T-helper 17 cell (primary cell): ENCODE measurements at regions not wholly inside any gene's neighbourhood (a gene's known extent, or its start where the extent isn't known, plus 50 kb on each side); places are given as distances from the start of the nearest gene placed in this dataset.

ENCODE experiments used
- ATAC-seq: fragments of 150-1000 bp; cut with Tn5 transposase; 2 replicates; pipeline ENCODE4 v1.10.0; 2021; ENCODE audit warnings: mild to moderate bottlenecking, moderate library complexity
- DNase-seq, 3 donors: peaks; one replicate each; pipeline versions ENCODE4 v3.0.0 to v3.0.0-alpha.2; 2020 to 2021
- H3K9me3 ChIP-seq: one replicate; pipeline ENCODE4 v1.7.0; 2013; ENCODE audit warnings: low read length, mild to moderate bottlenecking; ENCODE audit not compliant: control insufficient read depth, poor library complexity, severe bottlenecking
- H3K27ac Mint-ChIP-seq: one replicate; pipeline ENCODE4 v1.8.0; 2022; ENCODE audit warnings: mild to moderate bottlenecking, moderate library complexity, mixed read lengths
- H3K27me3 Mint-ChIP-seq: one replicate; pipeline ENCODE4 v1.8.0; 2022; ENCODE audit warnings: mixed read lengths
- H3K36me3 Mint-ChIP-seq: one replicate; pipeline ENCODE4 v1.8.0; 2022; ENCODE audit warnings: low read depth, mixed read lengths
- H3K4me1 Mint-ChIP-seq: one replicate; pipeline ENCODE4 v1.8.0; 2022; ENCODE audit warnings: mild to moderate bottlenecking, mixed read lengths
- H3K4me3 Mint-ChIP-seq: one replicate; pipeline ENCODE4 v1.8.0; 2022; ENCODE audit warnings: mild to moderate bottlenecking, moderate library complexity, mixed read lengths

- Mint-ChIP-seq H3K4me1 (peaks cover 3% of the 10 kb centered on the region), H3K27me3 (peaks cover 4% of the 10 kb centered on the region), H3K4me3 (no peak overlapping the region), H3K36me3 (no peaks in the 10 kb centered on the region), H3K27ac (no peak overlapping the region)
- ATAC-seq (no peak), DNase-seq (no peak)
- no peaks in the 10 kb centered on the region for H3K9me3 ChIP-seq
Observed at GRCh38 chr4:10173037-10173753, 56.6 kb upstream of the WDR1 start.

GRCh38 chr4:10172278-10172921, 55.8 kb upstream of the WDR1 start:
- H3K4me1 Mint-ChIP-seq: peaks cover 3% of the 10 kb centered on the region
- ATAC-seq (no peak), DNase-seq (no peak)
- H3K4me3 Mint-ChIP-seq: no peak overlapping the region
- H3K9me3 ChIP-seq: no peaks in the 10 kb centered on the region
- H3K36me3 Mint-ChIP-seq: no peaks in the 10 kb centered on the region
- no peak overlapping the region for H3K27ac Mint-ChIP-seq
- H3K27me3 Mint-ChIP-seq: peaks cover 4% of the 10 kb centered on the region

GRCh38 chr4:10171055-10171454, 54.5 kb upstream of the WDR1 start:
- H3K4me1 Mint-ChIP-seq: peaks cover 3% of the 10 kb centered on the region

GRCh38 chr4:10169839-10170387, 53.3 kb upstream of the WDR1 start:
- ATAC-seq (no peak), DNase-seq (no peak)
- Mint-ChIP-seq H3K4me1 (peaks cover 3% of the 10 kb centered on the region), H3K27me3 (peaks cover 4% of the 10 kb centered on the region), H3K36me3 (no peaks in the 10 kb centered on the region), H3K4me3 (no peak overlapping the region), H3K27ac (no peak overlapping the region)
- H3K9me3 ChIP-seq: no peaks in the 10 kb centered on the region

More at GRCh38 chr4:10171055-10171454, 54.5 kb upstream of the WDR1 start:
- Mint-ChIP-seq H3K4me3 (no peak overlapping the region), H3K27ac (no peak overlapping the region), H3K27me3 (peaks cover 4% of the 10 kb centered on the region), H3K36me3 (no peaks in the 10 kb centered on the region)
- no peak for ATAC-seq
- H3K9me3 ChIP-seq: no peaks in the 10 kb centered on the region
- no peak for DNase-seq

- no peaks in the 10 kb centered on the region for H3K9me3 ChIP-seq
- no peak for ATAC-seq
- Mint-ChIP-seq H3K27ac (no peak overlapping the region), H3K27me3 (no peaks in the 10 kb centered on the region), H3K4me3 (no peak overlapping the region), H3K36me3 (no peaks in the 10 kb centered on the region), H3K4me1 (peaks cover 3% of the 10 kb centered on the region)
- DNase-seq: no peak
Observed at GRCh38 chr4:10168151-10168550, 51.6 kb upstream of the WDR1 start.

GRCh38 chr4:10167201-10167600, 50.6 kb upstream of the WDR1 start:
- Mint-ChIP-seq H3K4me3 (no peak overlapping the region), H3K36me3 (no peaks in the 10 kb centered on the region), H3K27ac (no peak overlapping the region), H3K27me3 (no peaks in the 10 kb centered on the region), H3K4me1 (peaks cover 7% of the 10 kb centered on the region)
- no peak for ATAC-seq
- H3K9me3 ChIP-seq: no peaks in the 10 kb centered on the region
- DNase-seq: no peak
